ENCODE measurements at regions not wholly inside any gene's neighbourhood (a gene's known extent, or its start where the extent isn't known, plus 50 kb on each side); places are given as distances from the start of the nearest gene placed in this dataset.
"Not testable (repeated sequence)": the region's sequence is repeated elsewhere in the genome, so short reads cannot be mapped to it uniquely, and the experiment has no call there.

DNA sequence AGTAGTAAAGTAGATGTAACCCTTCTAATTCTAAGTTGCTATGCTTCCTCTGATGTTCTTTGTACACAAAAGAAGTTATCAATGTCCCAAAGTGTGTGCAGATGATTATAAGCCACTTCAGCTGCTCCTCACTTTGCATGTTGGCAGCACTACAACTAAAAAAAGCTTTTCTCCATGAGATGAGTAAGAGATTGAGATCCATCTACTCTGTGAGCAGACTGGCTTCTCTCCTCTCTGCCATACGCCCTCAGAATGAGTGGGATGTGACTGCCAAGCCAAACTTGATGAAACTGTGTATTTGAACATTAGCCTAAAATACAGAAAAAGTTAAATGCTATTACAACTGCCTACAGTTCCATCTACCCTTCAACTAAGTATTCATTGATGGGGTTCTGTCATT is 102.9 kb upstream of the ETV1 start:
- DNase-seq (no peak), ATAC-seq (no peak)
- intact Hi-C loops (cut with DNase I) = no loop called here

DNA sequence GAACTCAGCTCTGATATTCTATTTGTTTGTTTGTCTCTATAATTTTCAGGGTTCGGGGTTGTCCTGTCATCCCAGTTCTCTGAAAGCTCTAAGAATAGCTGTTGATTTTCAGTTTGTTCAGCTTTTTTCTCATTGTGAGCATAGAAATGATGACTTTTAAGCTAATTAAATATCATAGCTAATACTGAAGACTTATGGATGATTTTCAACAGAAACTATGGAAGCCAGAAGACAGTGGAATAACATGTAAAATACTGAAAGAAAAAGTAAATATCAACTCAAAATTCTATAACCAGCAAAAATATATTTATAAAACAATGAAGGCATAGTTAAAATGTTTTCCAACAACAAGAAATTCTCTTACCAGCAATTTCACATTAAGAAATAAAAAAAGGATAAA is 96.4 kb upstream of the ETV1 start:
- intact Hi-C loops (cut with DNase I) = no loop called here
- ATAC-seq = no peak
- DNase-seq = no peak

GRCh38 chr7:14083761-14084160 is 94.3 kb upstream of the ETV1 start:
- DNase-seq (no peak), ATAC-seq (no peak)
- intact Hi-C loops (cut with DNase I) = no loop called here

DNA sequence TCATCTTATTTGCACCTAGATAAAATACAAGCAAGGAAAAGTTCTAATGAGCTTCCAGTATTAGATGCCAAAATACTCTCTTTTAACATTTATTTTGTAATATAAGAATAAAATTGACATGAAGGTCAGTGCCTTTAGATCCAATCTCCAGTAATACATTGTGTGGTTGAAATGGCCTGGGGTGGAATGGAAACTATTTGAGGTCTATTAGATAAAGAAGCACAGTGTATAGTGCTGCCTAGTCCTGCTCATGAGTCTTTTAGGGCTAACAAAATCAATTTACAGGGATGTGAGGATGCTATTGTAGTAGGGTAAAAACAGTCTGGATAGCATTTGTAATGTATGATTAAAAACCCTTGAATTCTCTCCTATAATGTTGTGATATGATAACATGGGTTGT is 84.5 kb upstream of the ETV1 start:
- intact Hi-C loops (cut with DNase I) = no loop called here
- no peak for DNase-seq
- no peak for ATAC-seq

- ATAC-seq = peak in 1 of 2 donors; percentile 38
- intact Hi-C loops (cut with DNase I) = no loop called here
- DNase-seq = no peak
These were observed 84.1 kb upstream of the ETV1 start for GRCh38 chr7:14073543-14073942.

- intact Hi-C loops (cut with DNase I) = no loop called here
- ATAC-seq = peak in 1 of 2 donors; percentile 12
- no peak for DNase-seq
These were observed 81.6 kb upstream of the ETV1 start for GRCh38 chr7:14071045-14071444.

DNA sequence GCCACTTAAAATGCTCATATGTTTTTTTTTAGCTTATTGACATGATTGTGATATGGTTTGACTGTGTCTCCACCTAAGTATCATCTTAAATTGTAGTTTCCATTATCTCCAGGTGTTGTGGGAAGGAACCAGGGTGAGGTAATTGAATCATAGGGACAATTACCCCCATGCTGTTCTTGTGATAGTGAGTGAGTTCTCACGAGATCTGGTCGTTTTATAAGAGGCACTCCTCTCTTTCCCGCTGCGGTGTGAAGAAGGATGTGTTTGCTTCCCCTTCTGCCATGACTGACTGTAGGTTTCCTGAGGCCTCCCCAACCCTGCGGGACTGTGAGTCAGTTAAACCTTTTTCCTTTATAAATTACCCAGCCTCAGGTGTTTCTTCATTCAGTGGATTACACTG is 80.5 kb upstream of the ETV1 start:
- no peak for ATAC-seq
- intact Hi-C loops (cut with DNase I) = no loop called here
- DNase-seq = no peak

GRCh38 chr7:14066783-14067182 is 77.3 kb upstream of the ETV1 start:
- not testable (repeated sequence) for ATAC-seq

GRCh38 chr7:14065286-14065685 is 75.8 kb upstream of the ETV1 start:
- ATAC-seq (no peak), DNase-seq (no peak)
- intact Hi-C loops (cut with DNase I) = no loop called here

More at GRCh38 chr7:14066783-14067182, 77.3 kb upstream of the ETV1 start:
- DNase-seq; intact Hi-C loops (cut with DNase I): not testable (repeated sequence)

- intact Hi-C loops (cut with DNase I) = no loop called here
- ATAC-seq (no peak), DNase-seq (no peak)
These were observed 66.3 kb upstream of the ETV1 start for GRCh38 chr7:14055813-14056212.

- DNase-seq (no peak), ATAC-seq (no peak)
- intact Hi-C loops (cut with DNase I) = no loop called here
These were observed 64.7 kb upstream of the ETV1 start for GRCh38 chr7:14054125-14054524.

DNA sequence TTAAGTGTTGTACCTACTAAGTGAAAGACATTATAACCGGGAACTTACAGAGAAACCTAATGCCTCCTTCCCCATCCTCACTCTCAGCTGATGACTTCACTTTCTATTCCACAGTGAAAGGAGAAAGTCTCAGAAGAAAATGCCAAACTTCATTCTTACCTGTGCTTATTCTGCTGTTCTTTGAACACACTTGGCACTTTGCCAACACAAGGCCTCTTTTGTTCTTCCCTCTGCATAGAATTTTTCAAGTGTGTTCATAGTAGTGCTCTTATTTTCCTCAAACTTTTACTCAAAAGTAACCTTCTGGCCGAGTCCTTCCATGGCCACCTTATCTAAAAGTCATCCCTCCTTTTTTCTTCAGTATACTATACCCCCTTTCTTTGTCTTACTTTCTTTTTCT is 59.4 kb upstream of the ETV1 start:
- DNase-seq (no peak), ATAC-seq (no peak)
- intact Hi-C loops (cut with DNase I) = no loop called here

- ATAC-seq = no peak
- intact Hi-C loops (cut with DNase I) = no loop called here
- DNase-seq = no peak
These were observed 58.4 kb upstream of the ETV1 start for GRCh38 chr7:14047709-14048399.

- intact Hi-C loops (cut with DNase I) = no loop called here
- no peak for DNase-seq
- ATAC-seq = no peak
These were observed 56.2 kb upstream of the ETV1 start for GRCh38 chr7:14045651-14046050.

DNA sequence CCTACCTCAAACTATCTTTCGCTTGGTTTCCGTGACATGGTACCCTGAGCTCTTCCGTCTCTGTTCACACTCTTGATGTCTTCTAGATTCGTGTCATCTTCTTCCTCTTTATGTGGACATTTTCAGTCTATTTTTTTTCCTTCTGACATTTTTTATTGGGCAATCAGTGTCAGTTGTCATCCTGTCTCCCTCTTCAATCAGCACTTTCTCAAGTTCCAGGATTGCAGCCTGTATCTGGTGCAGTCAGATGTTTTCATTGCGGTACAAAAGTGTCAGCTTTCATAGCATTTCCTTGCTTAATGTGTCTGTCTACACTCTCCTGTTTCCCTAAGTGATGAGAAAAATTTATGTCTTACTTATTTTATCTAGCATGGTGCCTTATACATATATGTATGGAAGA is 51.1 kb upstream of the ETV1 start:
- DNase-seq (no peak), ATAC-seq (no peak)
- intact Hi-C loops (cut with DNase I) = no loop called here

All from left cardiac atrium (tissue), 4 donors.